HL-60 (cell line): ENCODE measurements at regions not wholly inside any gene's neighbourhood (a gene's known extent, or its start where the extent isn't known, plus 50 kb on each side); places are given as distances from the start of the nearest gene placed in this dataset.

ENCODE experiments used
- GABPA ChIP-seq: IDR thresholded peaks from 2 replicates; pipeline ENCODE4 v1.6.1; 2012; ENCODE audit warnings: low read depth
- POLR2AphosphoS5 ChIP-seq: IDR thresholded peaks from 2 replicates; pipeline ENCODE4 v1.6.1; 2012; ENCODE audit warnings: low read depth
- TF ChIP-seq, protein P1 (sequence below): IDR thresholded peaks from one replicate; pipeline ENCODE4 v1.5.1; 2011; ENCODE audit warnings: low read length, control low read depth, inconsistent platforms; ENCODE audit not compliant: insufficient read depth

DNA sequence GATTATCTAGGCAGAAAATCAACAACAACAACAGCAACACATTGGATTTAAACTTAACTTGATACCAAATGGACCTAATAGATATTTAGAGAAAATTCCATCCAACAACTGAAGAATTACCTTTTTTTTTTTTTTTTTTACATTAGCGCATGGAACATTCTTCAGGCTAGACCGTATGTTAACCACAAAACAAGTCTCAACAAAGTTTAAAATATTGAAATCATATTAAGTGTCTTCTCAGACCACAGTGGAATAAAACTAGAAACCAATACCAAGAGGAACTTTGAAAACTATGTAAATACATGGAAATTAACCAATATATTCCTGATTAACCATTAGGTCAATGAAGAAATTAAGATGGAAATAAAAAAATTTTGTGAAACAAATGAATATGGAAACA, 315.8 kb downstream of the CSNK1G3 start:
- TF ChIP-seq, protein P1, sequence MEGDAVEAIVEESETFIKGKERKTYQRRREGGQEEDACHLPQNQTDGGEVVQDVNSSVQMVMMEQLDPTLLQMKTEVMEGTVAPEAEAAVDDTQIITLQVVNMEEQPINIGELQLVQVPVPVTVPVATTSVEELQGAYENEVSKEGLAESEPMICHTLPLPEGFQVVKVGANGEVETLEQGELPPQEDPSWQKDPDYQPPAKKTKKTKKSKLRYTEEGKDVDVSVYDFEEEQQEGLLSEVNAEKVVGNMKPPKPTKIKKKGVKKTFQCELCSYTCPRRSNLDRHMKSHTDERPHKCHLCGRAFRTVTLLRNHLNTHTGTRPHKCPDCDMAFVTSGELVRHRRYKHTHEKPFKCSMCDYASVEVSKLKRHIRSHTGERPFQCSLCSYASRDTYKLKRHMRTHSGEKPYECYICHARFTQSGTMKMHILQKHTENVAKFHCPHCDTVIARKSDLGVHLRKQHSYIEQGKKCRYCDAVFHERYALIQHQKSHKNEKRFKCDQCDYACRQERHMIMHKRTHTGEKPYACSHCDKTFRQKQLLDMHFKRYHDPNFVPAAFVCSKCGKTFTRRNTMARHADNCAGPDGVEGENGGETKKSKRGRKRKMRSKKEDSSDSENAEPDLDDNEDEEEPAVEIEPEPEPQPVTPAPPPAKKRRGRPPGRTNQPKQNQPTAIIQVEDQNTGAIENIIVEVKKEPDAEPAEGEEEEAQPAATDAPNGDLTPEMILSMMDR = no peak
- TF ChIP-seq POLR2AphosphoS5 (no peak), GABPA (no peak)
